Tibial nerve (tissue), 4 donors: ENCODE measurements at regions not wholly inside any gene's neighbourhood (a gene's known extent, or its start where the extent isn't known, plus 50 kb on each side); places are given as distances from the start of the nearest gene placed in this dataset.
"Not testable (repeated sequence)": the region's sequence is repeated elsewhere in the genome, so short reads cannot be mapped to it uniquely, and the experiment has no call there.

Experiments
- DNase-seq, 2 donors: peaks; one replicate each; pipeline ENCODE4 v3.0.0-alpha.2; 2019; ENCODE audit warnings: low spot score in 2 of 2
- H3K27ac ChIP-seq, 4 donors: fragments of 200-600 bp; sonication (generic) in 3 of 4; one replicate each; pipeline ENCODE4 v1.5.1; 2017 to 2019; ENCODE audit warnings: mild to moderate bottlenecking in 1 of 4
- H3K27me3 ChIP-seq, 2 donors: fragments of 200-600 bp; sonication (generic) in 1 of 2; one replicate each; pipeline versions ENCODE4 v1.5.1 to v1.6.0; 2017 to 2019
- H3K36me3 ChIP-seq, 3 donors: fragments of 200-600 bp; sonication (generic); one replicate each; pipeline ENCODE4 v1.5.1; 2018 to 2019
- H3K4me1 ChIP-seq, 4 donors: fragments of 200-600 bp; sonication (generic) in 3 of 4; one replicate each; pipeline ENCODE4 v1.5.1; 2017 to 2019
- H3K4me3 ChIP-seq, 4 donors: fragments of 200-600 bp; sonication (generic) in 3 of 4; one replicate each; pipeline ENCODE4 v1.5.1; 2017 to 2019; ENCODE audit warnings: mild to moderate bottlenecking in 1 of 4, moderate library complexity in 1 of 4
- H3K9me3 ChIP-seq, 4 donors: fragments of 200-600 bp; sonication (generic) in 3 of 4; one replicate each; pipeline ENCODE4 v1.5.1; 2017 to 2019
- EP300 ChIP-seq, 2 donors: sonication (generic); formaldehyde crosslinking; IDR thresholded peaks; one replicate each; pipeline ENCODE4 v1.6.1; 2017; ENCODE audit warnings: antibody characterized with exemption in 2 of 2, mild to moderate bottlenecking in 1 of 2
- POLR2A ChIP-seq, 2 donors: fragments of 450-650 bp; IDR thresholded peaks; one replicate each; pipeline ENCODE4 v1.6.1; 2017; ENCODE audit warnings: antibody characterized with exemption in 2 of 2, mild to moderate bottlenecking in 2 of 2, moderate library complexity in 2 of 2
- WGBS, 2 donors: methylation state at CpG; one replicate each; pipeline ENCODE4 v1.1.5; 2018; 5-methylcytosine and 5-hydroxymethylcytosine counted together
- TF ChIP-seq, protein P1 (sequence below), 5 experiments: fragments of 200-600 bp in 3 of 5; fragments of 450-650 bp in 2 of 5; sonication (generic) in 3 of 5; IDR thresholded peaks; one replicate each; pipeline ENCODE4 v1.5.1; 2016 to 2019; ENCODE audit warnings: antibody characterized with exemption in 5 of 5, mild to moderate bottlenecking in 3 of 5, moderate library complexity in 2 of 5

DNA sequence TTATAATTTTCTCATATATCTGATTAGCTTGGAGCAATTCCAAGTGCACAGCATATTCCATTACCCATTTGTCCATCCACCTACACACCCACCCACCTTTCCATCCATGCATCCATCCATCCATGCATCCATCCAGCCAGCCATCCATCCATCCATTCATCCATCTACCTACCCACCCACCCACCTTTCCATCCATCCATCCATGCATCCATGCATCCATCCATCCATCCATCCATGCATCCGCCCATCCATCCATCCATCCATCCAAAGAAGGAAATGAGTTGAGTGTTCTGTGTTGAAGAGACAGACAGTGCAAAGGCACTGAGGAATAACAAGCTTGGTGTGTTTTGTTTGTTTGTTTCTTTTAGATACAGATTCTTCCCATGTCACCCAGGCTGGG is 78.7 kb upstream of the FAM20A start:
- H3K4me1 ChIP-seq = peaks cover 0 to 5% (median 0%) of the 10 kb centered on the region in 4 donors
- DNase-seq = no peak
- no peaks in the 10 kb centered on the region for H3K27me3 ChIP-seq
- 96 to 100% methylated on average over 1 of the region's 1 CpG for WGBS, 2 donors
- H3K27ac ChIP-seq = no peak overlapping the region
- no peak overlapping the region for H3K4me3 ChIP-seq
- no peaks in the 10 kb centered on the region for H3K9me3 ChIP-seq
- H3K36me3 ChIP-seq = no peaks in the 10 kb centered on the region
- TF ChIP-seq, protein P1, sequence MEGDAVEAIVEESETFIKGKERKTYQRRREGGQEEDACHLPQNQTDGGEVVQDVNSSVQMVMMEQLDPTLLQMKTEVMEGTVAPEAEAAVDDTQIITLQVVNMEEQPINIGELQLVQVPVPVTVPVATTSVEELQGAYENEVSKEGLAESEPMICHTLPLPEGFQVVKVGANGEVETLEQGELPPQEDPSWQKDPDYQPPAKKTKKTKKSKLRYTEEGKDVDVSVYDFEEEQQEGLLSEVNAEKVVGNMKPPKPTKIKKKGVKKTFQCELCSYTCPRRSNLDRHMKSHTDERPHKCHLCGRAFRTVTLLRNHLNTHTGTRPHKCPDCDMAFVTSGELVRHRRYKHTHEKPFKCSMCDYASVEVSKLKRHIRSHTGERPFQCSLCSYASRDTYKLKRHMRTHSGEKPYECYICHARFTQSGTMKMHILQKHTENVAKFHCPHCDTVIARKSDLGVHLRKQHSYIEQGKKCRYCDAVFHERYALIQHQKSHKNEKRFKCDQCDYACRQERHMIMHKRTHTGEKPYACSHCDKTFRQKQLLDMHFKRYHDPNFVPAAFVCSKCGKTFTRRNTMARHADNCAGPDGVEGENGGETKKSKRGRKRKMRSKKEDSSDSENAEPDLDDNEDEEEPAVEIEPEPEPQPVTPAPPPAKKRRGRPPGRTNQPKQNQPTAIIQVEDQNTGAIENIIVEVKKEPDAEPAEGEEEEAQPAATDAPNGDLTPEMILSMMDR (IDR thresholded peaks at IDR 0.05) = no peak
- TF ChIP-seq EP300 (IDR thresholded peaks at IDR 0.05) (no peak), POLR2A (IDR thresholded peaks at IDR 0.05) (no peak)

DNA sequence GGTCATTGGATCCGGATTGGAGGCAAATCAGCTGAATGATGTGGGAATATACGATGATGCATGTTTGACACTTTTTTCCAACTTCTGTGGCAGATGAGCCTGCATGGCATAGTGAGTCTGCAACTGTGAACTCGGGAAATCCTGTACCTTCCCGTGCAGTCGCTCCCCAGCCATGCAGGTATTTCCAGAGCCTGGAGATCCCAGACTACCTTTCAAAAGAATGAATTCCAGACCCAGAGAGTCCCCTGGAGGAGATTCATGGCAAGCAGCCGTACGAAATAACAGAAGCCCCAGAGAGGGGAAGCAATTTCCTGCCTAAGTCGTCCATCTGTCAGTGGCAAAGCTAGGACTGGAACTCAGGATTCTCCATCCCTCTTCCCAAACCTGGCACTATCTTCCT is 75.7 kb upstream of the FAM20A start:
- TF ChIP-seq, protein P1 (IDR thresholded peaks at IDR 0.05) = no peak
- TF ChIP-seq EP300 (IDR thresholded peaks at IDR 0.05) (no peak), POLR2A (IDR thresholded peaks at IDR 0.05) (no peak)
- H3K4me3 ChIP-seq = no peak overlapping the region
- no peak overlapping the region for H3K27ac ChIP-seq
- H3K9me3 ChIP-seq = no peaks in the 10 kb centered on the region
- no peak for DNase-seq
- no peaks in the 10 kb centered on the region for H3K36me3 ChIP-seq
- WGBS, 2 donors = 73 to 79% methylated on average over 8 of the region's 8 CpGs
- no peaks in the 10 kb centered on the region for H3K4me1 ChIP-seq
- no peaks in the 10 kb centered on the region for H3K27me3 ChIP-seq

- H3K4me1 ChIP-seq = no peaks in the 10 kb centered on the region
- WGBS, 2 donors = 40 to 42% methylated on average over 5 of the region's 5 CpGs
- no peak overlapping the region for H3K27ac ChIP-seq
- no peak for DNase-seq
- H3K36me3 ChIP-seq = no peaks in the 10 kb centered on the region
- H3K9me3 ChIP-seq = no peaks in the 10 kb centered on the region
- H3K4me3 ChIP-seq = no peak overlapping the region
- no peak for TF ChIP-seq EP300 (IDR thresholded peaks at IDR 0.05)
- no peak for TF ChIP-seq POLR2A (IDR thresholded peaks at IDR 0.05)
- TF ChIP-seq, protein P1 (IDR thresholded peaks at IDR 0.05) = no peak
- H3K27me3 ChIP-seq = no peaks in the 10 kb centered on the region
These were observed 74.6 kb upstream of the FAM20A start for GRCh38 chr17:68675723-68676122.

GRCh38 chr17:68674029-68674925 is 73.1 kb upstream of the FAM20A start:
- TF ChIP-seq EP300 (IDR thresholded peaks at IDR 0.05) = no peak
- no peak for TF ChIP-seq POLR2A (IDR thresholded peaks at IDR 0.05)
- TF ChIP-seq, protein P1 (IDR thresholded peaks at IDR 0.05) = no peak

DNA sequence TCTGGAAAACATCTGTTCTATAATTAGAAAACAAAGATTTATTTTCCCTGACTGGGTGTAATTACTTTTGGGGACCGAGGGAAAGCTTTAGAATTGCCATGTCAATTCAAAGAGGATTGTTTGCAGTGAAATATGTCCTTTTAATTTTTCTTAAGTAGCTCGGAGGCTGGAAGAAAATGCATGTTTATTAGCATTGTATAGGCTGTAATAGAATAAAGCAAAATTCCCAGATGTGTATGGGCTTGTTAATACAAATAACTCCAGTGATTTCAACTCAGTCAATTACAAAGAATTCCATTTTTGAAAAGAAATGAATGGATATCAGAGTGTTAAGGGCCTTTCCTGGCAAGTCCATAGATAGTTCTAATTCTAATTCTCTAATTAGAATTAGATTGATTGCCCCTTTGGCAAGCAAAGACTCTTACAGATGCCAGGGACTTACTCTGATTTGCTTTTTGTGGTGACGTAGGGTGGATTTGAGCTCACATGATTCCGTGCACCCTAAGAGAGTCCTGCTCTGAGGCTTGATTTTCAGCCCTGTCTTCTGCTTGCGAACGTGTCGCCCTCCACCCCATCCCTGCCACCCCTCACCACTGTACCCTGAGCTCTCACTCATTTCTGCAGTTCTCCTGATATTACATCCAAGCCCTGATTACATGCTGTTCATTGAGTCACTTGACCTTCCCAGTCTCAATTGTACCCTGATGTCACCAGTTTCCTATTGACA is 70.0 kb upstream of the FAM20A start:
- no peak for DNase-seq
- Histone ChIP-seq H3K9me3 (no peaks in the 10 kb centered on the region), H3K4me1 (no peaks in the 10 kb centered on the region), H3K4me3 (no peak overlapping the region), H3K36me3 (no peaks in the 10 kb centered on the region), H3K27me3 (no peaks in the 10 kb centered on the region), H3K27ac (no peak overlapping the region)
- TF ChIP-seq, protein P1 (IDR thresholded peaks at IDR 0.05) = no peak
- WGBS, 2 donors = 71 to 73% methylated on average over 7 of the region's 7 CpGs

More at GRCh38 chr17:68674029-68674925, 73.1 kb upstream of the FAM20A start:
- DNase-seq = no peak
- 90 to 92% methylated on average over 14 of the region's 14 CpGs for WGBS, 2 donors
- Histone ChIP-seq H3K9me3 (no peaks in the 10 kb centered on the region), H3K36me3 (no peaks in the 10 kb centered on the region), H3K4me3 (no peak overlapping the region), H3K27ac (no peak overlapping the region), H3K4me1 (no peaks in the 10 kb centered on the region), H3K27me3 (no peaks in the 10 kb centered on the region)

GRCh38 chr17:68666438-68666837 is 65.3 kb upstream of the FAM20A start:
- WGBS, 2 donors = 75 to 76% methylated on average over 5 of the region's 5 CpGs

More at GRCh38 chr17:68666438-68666837, 65.3 kb upstream of the FAM20A start:
- H3K4me1 ChIP-seq, H3K9me3 ChIP-seq, H3K27ac ChIP-seq, H3K27me3 ChIP-seq, H3K36me3 ChIP-seq, DNase-seq, H3K4me3 ChIP-seq: not testable (repeated sequence)
